OCI-LY1 (cell line): ENCODE measurements at regions not wholly inside any gene's neighbourhood (a gene's known extent, or its start where the extent isn't known, plus 50 kb on each side); places are given as distances from the start of the nearest gene placed in this dataset.

Experiments
- H2AFZ ChIP-seq: fragments of 200-600 bp; sonication (generic), shearing (Covaris generic); 2 replicates; pipeline ENCODE4 v1.6.0; 2014; ENCODE audit warnings: antibody characterized with exemption, mild to moderate bottlenecking, low read length
- H3F3A ChIP-seq: fragments of 200-600 bp; sonication (generic), shearing (Covaris generic); 2 replicates; pipeline ENCODE4 v1.6.0; 2014; ENCODE audit warnings: mild to moderate bottlenecking, antibody characterized with exemption, low read length, moderate library complexity; ENCODE audit not compliant: insufficient read depth
- H3K27ac ChIP-seq: fragments of 200-600 bp; sonication (generic); 2 replicates; pipeline ENCODE4 v1.5.1; 2014; ENCODE audit warnings: low read length, mixed run types, mild to moderate bottlenecking, low read depth; ENCODE audit not compliant: poor library complexity, severe bottlenecking
- H3K27me3 ChIP-seq: fragments of 200-600 bp; sonication (generic); 2 replicates; pipeline ENCODE4 v1.6.0; 2014; ENCODE audit warnings: antibody characterized with exemption, mild to moderate bottlenecking, low read length, moderate library complexity; ENCODE audit not compliant: insufficient read depth
- H3K36me3 ChIP-seq: fragments of 200-600 bp; sonication (generic); 2 replicates; pipeline ENCODE4 v1.6.1; 2014; ENCODE audit warnings: mild to moderate bottlenecking, antibody characterized with exemption, low read length, moderate library complexity, mixed read lengths; ENCODE audit not compliant: insufficient read depth
- H3K4me1 ChIP-seq: fragments of 200-600 bp; sonication (generic); 2 replicates; pipeline ENCODE4 v1.5.1; 2014; ENCODE audit warnings: mild to moderate bottlenecking, low read length, moderate library complexity; ENCODE audit not compliant: insufficient read depth, severe bottlenecking
- H3K4me2 ChIP-seq: fragments of 200-600 bp; sonication (generic), shearing (Covaris generic); 2 replicates; pipeline ENCODE4 v1.6.1; 2014; ENCODE audit warnings: low read length
- H3K4me3 ChIP-seq: fragments of 200-600 bp; sonication (generic); 2 replicates; pipeline ENCODE4 v1.5.1; 2014; ENCODE audit warnings: low read length, low read depth, mild to moderate bottlenecking, mixed read lengths; ENCODE audit not compliant: poor library complexity, severe bottlenecking
- H3K79me2 ChIP-seq: fragments of 200-600 bp; shearing (Covaris generic); 2 replicates; pipeline ENCODE4 v1.6.1; 2016; ENCODE audit warnings: mixed run types, low read length, mixed read lengths; ENCODE audit not compliant: insufficient read depth
- H3K9ac ChIP-seq: fragments of 200-600 bp; sonication (generic), shearing (Covaris generic); 2 replicates; pipeline ENCODE4 v1.6.1; 2014; ENCODE audit warnings: mild to moderate bottlenecking, low read length, mixed read lengths
- H3K9me2 ChIP-seq: fragments of 200-600 bp; sonication (generic), shearing (Covaris generic); 2 replicates; pipeline ENCODE4 v1.6.1; 2014; ENCODE audit warnings: low read depth, mild to moderate bottlenecking, low read length, mixed read lengths
- H3K9me3 ChIP-seq: fragments of 200-600 bp; shearing (Covaris generic); 2 replicates; pipeline ENCODE4 v1.6.1; 2014; ENCODE audit warnings: low read length, mixed read lengths
- H4K20me1 ChIP-seq: fragments of 200-600 bp; sonication (generic), shearing (Covaris generic); 2 replicates; pipeline ENCODE4 v1.6.0; 2016; ENCODE audit warnings: mild to moderate bottlenecking, low read length; ENCODE audit not compliant: insufficient read depth
- EZH2 ChIP-seq: fragments of 200-600 bp; sonication (generic), shearing (Covaris generic); IDR thresholded peaks from 2 replicates; pipeline ENCODE4 v1.8.0; 2017; ENCODE audit warnings: borderline replicate concordance, mixed run types, mild to moderate bottlenecking, antibody characterized with exemption, low read length, moderate library complexity, mixed read lengths
- TF ChIP-seq, protein P1 (sequence below): fragments of 200-600 bp; sonication (generic), shearing (Covaris generic); IDR thresholded peaks from 2 replicates; pipeline ENCODE4 v1.5.1; 2017; ENCODE audit warnings: mild to moderate bottlenecking, antibody characterized with exemption, low read length, moderate library complexity, mixed read lengths

DNA sequence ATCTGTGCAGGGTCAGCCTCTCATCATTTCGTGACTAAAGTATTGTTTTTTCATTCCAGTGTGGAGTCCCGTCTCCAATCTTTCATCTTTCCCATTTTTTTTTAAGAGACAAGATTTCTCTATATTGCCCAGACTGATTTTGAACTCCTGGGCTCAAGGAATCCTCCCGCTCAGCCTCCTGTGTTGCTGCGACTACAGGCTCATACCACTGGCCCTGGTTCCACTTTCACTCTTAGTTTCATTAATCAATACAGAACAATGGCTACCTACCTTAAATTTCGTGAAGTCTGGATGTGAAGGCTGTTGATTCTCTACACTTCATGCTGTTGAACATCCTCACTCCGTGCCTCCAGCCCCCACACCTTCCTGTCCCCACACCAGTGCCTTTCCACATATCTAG, 97.7 kb upstream of the GREM2 start:
- no peak for TF ChIP-seq EZH2
- TF ChIP-seq, protein P1, sequence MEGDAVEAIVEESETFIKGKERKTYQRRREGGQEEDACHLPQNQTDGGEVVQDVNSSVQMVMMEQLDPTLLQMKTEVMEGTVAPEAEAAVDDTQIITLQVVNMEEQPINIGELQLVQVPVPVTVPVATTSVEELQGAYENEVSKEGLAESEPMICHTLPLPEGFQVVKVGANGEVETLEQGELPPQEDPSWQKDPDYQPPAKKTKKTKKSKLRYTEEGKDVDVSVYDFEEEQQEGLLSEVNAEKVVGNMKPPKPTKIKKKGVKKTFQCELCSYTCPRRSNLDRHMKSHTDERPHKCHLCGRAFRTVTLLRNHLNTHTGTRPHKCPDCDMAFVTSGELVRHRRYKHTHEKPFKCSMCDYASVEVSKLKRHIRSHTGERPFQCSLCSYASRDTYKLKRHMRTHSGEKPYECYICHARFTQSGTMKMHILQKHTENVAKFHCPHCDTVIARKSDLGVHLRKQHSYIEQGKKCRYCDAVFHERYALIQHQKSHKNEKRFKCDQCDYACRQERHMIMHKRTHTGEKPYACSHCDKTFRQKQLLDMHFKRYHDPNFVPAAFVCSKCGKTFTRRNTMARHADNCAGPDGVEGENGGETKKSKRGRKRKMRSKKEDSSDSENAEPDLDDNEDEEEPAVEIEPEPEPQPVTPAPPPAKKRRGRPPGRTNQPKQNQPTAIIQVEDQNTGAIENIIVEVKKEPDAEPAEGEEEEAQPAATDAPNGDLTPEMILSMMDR = no peak
- no peak overlapping the region for H2AFZ ChIP-seq

DNA sequence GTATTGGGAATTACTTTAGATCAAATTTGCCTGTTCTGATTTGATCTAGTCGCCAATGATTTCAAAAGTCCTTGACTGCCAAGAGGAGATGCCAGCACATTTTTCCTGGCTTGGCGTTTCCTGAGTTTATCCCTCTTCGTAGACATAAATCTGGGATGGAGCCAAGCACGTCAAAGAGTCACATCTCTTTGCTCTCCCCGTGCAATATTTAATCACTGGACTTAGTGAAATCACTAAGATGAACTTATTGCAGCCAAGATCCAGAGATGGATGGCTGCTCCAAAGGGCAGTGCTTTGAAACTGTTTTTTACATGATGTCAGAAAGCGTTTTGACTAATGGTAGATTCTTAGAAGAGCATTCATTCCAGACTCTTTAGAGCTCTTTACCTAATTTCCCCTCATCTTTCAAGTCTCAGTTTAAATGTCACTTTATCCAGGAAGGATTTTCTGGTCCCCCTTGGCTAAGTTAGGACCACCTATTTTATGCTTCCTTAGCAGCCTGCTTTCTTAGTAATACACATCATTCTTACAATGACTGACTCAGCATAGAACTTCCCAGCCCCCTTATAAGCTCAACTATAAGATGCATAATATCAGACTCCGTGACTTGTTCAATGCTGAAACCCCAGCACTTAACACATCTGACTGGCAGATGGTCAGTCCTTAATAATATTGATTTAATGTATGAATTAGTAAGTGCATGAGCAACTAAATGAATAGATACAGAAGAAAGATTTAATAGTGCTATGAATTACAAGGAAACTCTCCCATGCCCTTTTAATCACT, 94.4 kb upstream of the GREM2 start:
- Histone ChIP-seq H3F3A (no peaks in the 10 kb centered on the region), H3K27me3 (no peaks in the 10 kb centered on the region), H3K4me3 (no peak overlapping the region), H3K27ac (no peak overlapping the region), H3K9ac (no peak overlapping the region), H3K4me1 (no peaks in the 10 kb centered on the region), H3K36me3 (no peaks in the 10 kb centered on the region), H3K4me2 (no peak overlapping the region), H3K9me3 (no peaks in the 10 kb centered on the region), H3K79me2 (no peaks in the 10 kb centered on the region), H4K20me1 (no peaks in the 10 kb centered on the region), H3K9me2 (no peaks in the 10 kb centered on the region), H2AFZ (no peak overlapping the region)
- TF ChIP-seq EZH2 = no peak
- TF ChIP-seq, protein P1 = no peak

More for the DNA sequence above, 97.7 kb upstream of the GREM2 start:
- no peaks in the 10 kb centered on the region for H3K9me3 ChIP-seq
- no peaks in the 10 kb centered on the region for H4K20me1 ChIP-seq
- H3K4me1 ChIP-seq = no peaks in the 10 kb centered on the region
- no peaks in the 10 kb centered on the region for H3K36me3 ChIP-seq
- H3K27ac ChIP-seq = no peak overlapping the region
- H3F3A ChIP-seq = no peaks in the 10 kb centered on the region
- no peaks in the 10 kb centered on the region for H3K27me3 ChIP-seq
- H3K79me2 ChIP-seq = no peaks in the 10 kb centered on the region
- no peak overlapping the region for H3K4me3 ChIP-seq
- no peak overlapping the region for H3K4me2 ChIP-seq
- no peaks in the 10 kb centered on the region for H3K9me2 ChIP-seq
- no peak overlapping the region for H3K9ac ChIP-seq

DNA sequence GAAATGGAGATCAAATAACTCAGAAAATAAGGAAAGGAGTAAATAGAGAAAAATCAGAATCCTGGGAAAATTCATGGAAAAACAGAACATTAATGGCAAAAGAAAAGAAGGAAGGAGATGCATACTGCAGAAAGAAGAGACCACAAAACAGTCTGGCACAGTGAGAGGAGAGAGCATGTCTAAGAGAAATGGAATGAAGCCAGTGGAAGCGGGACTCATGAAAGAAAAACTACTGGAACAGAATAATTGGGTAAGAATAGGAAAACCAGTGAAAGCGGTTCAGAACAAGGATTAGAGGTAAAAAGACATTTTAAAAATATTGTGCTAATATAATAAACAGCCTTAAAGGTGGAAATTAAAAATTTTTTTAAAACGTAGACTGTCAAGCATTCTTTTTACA, 93.6 kb upstream of the GREM2 start:
- Histone ChIP-seq H3K27ac (no peak overlapping the region), H3K4me1 (no peaks in the 10 kb centered on the region), H3K9me2 (no peaks in the 10 kb centered on the region), H4K20me1 (no peaks in the 10 kb centered on the region), H3K4me2 (no peak overlapping the region), H3K9ac (no peak overlapping the region), H3K27me3 (no peaks in the 10 kb centered on the region), H3K36me3 (no peaks in the 10 kb centered on the region), H2AFZ (no peak overlapping the region), H3K9me3 (no peaks in the 10 kb centered on the region), H3F3A (no peaks in the 10 kb centered on the region), H3K79me2 (no peaks in the 10 kb centered on the region), H3K4me3 (no peak overlapping the region)
- TF ChIP-seq EZH2 = no peak
- TF ChIP-seq, protein P1 = no peak
